NOMO-1 treated with DMSO at 0.1 percent for 48 hours (cell line): ENCODE measurements at regions not wholly inside any gene's neighbourhood (a gene's known extent, or its start where the extent isn't known, plus 50 kb on each side); places are given as distances from the start of the nearest gene placed in this dataset.

Source experiments
- DNase-seq: peaks from one replicate; lab custom pipeline; 2025; ENCODE audit not compliant: unreplicated experiment; lab: John Stamatoyannopoulos, UW

DNA sequence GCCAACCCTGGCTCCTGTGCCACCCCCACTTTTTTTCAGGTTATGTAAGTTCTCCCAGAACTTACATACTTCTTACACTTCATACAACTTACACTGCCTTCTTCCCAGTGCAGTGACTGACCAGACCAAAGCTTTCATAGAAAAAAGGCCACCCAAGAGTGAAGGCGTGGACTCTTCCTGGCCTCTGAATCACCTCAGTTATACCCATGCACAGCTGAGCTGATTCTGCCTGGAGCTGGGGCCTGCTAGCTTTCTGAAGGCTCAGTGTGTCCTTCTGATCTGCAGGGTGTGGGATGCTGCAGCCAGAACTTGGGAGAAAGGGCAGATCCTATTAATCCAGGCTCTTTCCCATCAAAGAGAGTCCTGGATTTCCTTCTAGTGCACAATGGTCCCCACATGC, 216.1 kb downstream of the TTC32 start:
- no peak for DNase-seq

DNA sequence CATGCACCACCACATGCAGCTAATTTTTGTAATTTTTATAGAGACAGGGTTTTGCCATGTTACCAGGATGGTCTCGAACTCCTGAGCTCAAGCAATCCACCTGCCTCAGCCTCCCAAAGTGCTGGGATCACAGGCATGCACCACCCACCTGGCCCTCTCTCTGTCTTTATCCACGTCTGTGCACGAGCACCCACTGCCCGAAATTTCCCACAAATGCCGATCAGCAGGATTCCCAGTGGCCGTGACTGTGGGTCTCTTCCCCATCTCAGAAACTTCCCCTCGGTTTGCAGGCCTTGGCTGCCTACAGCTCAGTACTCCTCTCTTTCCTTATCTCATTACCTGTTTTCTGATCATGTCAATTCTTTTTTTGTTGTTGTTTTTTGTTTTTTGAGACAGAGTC, 217.3 kb downstream of the TTC32 start:
- DNase-seq: no peak

DNA sequence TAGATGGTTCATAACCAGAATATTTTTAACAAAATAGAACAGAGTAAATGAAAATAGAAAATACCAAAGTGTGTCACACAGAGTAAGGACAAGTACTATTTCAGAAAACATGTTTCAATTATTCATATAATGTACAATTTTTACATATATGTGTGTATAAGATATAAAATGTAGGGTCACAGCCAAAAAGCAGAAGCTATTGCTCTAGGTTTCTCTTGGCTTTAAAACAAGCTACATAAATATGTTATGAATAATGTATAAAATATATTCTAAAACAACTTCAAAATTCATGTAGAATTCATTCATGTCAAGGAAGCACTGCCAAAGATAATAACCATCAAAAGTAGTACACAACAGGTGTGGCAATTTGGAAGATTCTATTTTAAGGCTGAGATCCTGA, 218.2 kb downstream of the TTC32 start:
- DNase-seq: no peak

DNA sequence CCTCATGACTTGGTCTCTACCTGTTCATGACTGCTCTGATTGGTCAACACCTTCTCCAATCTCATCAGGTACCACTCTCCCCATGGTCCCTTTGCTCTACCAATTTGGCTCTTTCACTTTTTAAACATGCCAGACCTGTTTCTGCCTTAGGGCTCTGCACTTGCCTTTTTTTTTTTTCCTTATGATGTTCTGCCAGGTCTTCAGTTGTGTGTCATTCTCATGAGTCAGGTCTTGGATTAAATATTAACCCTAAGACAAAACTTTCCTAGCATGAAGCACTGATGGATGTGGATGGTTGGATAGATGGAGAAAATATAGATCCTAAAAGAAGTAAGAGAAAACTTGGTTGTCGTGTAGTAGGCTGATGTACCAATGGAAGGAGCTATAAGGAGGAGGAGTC, 219.3 kb downstream of the TTC32 start:
- DNase-seq: no peak

DNA sequence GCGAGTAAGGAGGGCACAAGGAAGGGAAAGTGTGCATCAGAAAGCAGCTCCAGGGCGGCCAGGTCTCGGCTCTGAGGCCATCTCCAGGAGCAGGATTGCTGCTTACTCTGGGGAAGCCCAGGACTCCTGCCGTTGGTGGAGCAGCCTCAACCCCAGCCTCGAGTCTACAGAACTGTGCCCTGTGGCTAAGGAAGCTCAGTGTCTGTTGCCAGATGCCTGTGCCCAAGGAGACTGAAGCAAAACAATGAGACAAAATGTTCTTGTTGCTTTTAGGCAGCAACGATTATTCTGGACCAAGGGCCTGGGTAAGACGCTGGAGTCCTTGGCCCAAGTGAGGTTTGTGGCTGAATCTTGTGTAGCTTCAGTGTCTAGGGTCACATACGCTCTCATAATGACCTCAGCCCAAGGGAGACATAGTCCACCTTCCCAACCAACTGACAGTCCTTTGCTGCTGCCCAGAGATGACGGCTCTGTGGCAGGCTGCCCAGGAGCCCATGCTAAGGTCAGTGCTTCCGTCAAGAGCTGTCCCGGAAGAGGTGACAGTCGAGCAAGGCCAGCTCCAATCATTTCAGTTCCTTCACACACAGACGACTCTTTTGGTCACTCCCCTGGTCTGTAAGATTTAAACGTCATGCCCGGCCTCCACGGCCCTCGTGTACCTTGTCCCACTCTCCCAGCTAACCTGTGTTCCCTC, 223.8 kb downstream of the TTC32 start:
- no peak for DNase-seq

DNA sequence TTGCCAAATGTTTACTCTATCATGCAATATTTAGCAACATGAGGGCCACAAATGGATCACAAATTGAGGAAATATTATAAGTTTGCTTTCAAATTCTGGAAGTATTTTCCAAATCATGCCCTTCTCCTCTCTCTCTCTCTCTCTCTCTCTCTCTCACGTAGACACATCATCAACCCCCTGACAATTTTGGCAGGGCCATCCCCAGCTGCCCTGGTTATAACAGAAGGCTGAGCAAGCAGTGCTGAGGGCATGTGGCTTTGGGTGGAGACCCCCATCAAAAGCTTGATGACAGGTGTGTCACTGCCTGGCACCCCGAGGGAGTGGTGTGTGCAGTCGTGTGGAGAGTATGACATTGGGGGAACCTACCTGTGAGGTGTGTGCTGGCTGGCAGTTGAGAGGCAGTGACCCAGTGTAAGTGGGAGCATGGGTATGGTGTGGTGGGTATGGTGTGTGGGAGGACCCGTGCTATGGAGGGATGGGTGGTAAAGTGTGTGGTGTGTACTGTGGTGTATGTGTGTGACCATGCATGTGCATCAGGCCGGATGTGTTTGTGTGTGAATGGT, 224.5 kb downstream of the TTC32 start:
- no peak for DNase-seq

DNA sequence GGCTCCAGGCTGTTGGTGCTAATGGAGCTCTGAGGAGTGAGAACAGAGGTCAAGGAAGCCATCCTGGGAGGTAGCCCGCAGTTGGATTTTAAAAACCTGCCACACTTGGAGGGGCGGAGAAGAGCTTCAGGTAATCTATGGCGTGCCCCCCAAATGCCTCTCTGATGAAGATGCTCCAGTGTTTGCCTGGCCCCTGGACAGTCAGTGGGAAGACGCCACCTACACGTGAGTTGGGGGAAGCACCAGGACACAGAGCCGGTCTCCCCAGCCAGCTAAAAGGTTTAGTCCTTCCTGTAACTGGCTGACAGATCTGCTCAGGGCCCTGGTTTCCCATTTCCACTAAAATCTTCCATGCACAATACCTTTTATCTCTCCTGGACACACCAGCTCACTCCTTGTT, 225.0 kb downstream of the TTC32 start:
- no peak for DNase-seq

DNA sequence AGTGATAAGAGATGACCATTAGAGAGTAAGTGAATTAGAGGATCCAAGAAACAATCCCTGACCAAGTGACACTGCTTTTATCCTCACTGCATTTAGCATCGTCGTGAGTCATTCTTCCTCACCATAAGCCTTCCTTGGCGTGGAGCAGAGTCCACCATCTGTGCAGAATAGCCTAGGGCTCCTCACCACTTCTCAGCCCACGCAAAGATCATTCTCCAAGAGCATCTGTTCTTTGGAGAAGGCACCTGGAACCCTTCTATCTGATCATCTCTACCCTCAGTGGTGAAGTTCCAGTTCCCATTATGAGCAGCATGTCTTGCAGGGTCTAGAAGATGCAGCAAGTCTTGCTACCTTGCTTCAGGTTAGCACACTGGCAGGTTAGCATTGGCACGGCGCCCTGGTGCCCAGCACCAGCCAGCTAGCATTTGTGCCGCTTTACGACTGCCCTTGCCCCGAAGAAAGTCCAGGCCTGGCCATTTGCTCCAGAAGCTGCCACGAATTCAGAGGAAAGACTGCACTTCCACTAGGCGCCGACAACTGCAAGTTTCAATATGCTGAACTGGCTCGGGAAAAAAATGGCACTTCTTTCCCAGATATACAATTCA, 225.8 kb downstream of the TTC32 start:
- DNase-seq: no peak

DNA sequence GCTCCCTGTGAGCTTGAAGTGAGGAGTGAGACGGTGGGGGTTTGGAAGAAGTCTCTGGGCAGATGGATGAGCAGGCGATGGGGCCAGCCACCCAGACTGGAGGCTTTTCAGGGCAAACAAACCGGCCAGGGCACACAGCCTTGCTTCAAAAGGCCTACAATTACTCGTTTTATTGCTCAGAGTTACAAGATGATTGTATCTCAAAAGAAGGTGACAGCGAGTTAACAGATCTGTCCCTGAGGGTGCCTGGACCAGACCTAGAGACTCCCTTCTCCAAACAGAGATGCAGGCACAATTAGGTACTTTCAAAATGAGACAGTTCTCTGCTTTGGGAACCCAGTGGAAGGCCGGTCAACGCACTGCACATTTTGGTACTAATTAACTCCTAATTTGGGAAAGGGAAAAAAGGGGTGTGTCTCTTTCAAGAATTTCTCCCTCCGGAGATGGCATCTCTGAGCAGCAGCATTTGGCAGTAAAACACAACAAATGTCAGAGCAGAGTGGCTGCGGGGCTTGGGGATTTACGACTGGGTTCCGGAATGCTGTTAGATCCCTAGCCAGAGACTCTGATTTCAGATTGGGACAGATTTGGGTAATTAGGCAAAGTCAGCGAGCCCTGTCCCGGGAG, 226.7 kb downstream of the TTC32 start:
- no peak for DNase-seq

DNA sequence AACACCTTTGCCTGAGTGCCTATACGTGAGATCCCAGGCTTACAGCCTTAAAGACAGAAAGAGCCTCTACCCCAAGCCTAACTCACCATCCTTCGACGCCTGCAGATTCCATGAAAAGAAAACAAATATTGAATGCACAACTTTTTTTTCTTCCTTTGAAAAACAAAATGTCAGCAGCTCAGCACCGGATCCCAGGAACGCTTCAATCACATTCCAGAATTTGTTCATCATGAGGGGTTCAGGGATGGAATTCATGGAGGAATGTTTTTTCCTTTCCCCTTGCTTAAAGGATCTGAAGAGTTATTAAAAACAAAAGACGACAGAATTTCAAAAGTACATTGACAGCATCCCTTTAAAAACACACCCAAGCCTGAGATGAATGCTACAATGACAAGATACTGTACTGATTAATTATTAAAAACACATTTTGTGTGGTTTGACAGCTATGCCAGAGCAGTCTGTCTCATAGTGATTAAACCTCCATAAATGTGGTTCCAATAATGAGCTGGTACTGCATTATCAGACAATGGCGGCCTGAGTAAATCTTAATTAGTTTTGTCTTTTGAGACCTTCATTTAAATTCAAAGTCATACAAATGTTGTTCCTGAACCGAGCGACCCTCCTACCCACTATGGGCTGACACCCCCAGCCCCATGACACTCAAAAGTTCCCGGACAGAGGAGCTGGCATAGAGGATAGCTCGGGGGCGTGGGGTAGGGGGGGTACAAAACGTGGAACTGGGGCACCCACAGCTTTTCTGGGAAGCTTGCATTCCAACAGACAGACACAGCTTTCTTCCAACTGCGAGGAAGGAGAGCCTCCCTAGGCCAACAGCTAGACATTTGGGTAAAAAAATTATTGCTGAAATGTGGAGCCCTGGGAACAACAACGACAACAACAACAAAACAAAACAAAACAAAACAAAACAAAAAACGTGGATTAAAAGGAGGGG, 227.5 kb downstream of the TTC32 start:
- DNase-seq: no peak

DNA sequence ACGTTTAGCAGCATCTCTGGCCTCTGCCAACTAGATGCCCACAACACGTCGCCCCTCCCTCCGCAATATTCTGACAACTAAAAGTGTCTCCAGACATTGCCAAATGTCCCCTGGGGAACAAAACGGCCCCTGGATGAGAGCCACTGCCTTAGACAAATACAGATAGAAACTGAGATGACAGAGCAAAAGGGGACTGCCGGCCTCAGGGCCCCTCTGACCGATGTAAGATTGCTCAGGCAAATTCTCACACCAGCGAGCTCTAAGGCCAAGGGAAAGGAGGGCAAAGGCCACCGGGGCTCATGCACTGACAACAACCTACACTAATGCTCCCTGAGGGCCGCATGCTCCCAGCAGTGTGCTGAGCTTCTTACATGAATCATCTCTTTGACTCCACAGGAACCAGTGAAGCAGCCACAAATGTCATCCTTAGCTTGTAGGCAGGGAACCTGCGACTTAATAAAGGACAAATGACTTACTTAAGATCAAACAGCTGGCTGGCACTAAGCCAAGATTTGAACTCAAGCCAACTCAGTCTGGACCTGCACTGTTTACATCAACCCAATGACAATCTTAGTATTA, 228.5 kb downstream of the TTC32 start:
- DNase-seq: no peak

DNA sequence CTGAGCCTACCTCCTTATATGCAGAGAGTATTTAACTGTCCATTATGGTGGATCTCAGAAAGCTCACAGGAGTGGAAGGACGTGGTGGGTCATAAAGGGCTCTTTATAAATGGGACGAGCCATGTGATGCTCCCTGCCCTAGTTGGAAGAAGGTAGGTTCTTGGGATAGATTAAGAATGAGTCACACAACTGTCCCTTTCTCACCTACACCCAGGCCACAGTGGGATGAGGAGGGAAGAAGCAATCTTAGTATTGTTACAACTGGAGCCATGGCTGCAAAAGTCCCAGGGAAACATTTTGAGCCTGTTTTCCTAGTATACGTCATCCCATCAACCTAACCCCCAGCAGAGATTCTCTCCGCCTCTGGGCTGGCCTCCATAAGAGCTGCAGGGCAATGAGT, 229.9 kb downstream of the TTC32 start:
- no peak for DNase-seq

DNA sequence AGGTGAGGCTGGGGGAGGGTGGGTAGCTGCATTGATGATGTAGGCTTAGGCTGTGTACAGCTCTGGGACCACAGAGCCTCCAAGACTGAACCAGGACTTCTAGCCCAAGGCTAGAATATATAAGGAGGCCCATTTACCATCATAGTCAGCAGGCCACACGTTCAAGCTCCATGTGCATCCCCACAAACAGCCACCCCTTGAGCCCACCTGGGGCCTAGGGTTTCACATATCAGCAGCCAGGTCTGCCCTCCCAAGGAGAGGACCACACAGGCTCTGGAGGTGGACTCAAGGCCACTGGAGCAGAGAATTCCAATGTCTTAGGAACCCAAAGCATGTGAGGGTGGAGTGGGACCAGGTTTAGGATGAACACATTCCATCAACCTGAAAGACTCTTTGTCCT, 230.5 kb downstream of the TTC32 start:
- no peak for DNase-seq

DNA sequence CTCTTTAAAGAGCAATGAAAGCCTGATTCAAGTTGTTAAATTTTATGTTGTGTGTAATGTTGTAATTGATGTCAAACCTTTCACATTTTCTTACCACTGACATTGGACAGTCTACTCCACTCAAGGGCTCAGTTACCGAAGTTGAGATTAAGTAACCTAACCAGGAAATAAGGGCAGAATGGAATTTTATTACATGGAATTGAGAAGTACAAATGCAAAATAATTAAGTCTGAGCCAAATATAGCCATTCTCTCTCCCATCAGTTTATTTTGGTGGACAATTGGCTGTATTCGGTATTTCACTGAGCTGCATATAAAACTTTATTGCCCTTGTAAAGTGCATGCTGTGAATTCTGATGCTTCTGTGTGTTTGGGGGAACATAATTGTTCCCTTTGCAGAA, 231.5 kb downstream of the TTC32 start:
- DNase-seq: no peak

DNA sequence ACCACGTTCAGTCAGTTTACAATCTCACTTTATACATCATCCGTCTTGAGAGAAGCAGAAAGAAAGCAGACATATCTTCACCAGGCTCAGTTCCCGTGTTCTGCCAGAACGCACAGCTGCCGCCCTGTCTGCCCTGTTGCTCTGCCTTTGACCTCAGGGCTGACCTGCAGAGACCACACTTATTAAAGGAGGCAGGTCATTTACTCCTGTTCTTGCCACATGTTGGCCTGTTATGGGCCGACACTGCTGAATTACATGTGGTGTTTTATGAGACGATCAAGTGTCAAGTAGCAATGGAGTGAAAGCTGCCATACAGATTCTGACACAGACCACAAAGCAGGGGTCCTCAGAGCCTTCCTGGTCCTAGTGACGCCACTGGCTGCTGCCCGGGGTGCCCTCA, 232.2 kb downstream of the TTC32 start:
- DNase-seq: no peak

DNA sequence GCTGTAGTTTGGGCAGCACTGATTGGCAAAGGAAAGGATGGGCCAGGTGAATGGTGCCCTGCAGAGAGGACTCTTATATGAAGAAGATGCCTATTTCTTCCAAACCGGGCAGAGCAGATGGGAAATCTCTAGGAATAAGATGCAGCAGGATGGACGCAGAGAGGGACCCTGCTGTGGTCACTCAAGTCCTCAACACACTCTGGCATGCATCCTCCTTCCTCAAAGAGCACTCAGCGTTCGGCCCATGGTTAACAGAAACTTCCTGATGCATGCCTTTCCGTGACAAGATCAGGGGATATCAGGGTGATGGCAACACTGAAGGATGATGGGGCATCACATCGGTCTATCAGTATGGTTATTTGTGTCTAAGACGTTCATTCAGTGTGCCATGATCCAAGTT, 232.7 kb downstream of the TTC32 start:
- DNase-seq: no peak

DNA sequence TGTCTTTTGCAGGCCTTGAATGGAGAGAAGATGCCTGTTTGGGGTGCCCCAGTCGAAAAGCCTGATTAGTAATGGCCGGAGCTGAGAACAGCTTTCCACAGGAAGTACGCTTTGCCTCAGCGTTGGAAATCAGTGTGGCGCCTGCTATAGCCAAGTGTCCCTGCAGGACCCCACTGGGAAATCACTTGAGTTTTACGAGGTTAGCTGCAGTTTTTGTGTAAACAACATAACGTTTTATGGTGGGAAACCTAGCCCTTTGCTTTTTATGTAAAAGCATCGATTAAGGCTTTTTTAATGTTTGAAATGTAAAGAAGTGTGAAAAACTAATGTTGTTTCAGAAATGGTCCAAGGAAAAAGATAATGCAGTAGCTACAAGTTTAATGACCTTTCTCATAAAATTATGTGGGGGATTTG, 234.2 kb downstream of the TTC32 start:
- DNase-seq: no peak

DNA sequence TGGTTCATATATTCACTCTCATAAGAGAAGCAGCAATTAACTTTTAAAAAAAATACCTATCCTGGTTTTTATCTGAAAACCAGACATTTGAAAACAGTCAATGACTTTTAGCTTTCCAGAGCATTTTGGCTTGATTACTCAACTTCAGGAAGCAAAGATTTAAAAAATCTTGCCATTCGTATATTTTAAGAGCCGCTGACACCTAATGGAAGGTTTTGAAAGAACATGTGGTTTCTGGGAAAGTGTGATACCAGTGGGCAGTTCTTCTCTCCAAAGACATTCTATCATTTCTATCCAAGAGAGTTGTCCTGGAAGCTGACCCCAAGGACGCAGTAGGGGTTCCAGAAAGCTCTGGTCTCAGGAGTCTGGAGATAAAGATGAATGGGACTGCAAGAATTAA, 234.7 kb downstream of the TTC32 start:
- DNase-seq: no peak

DNA sequence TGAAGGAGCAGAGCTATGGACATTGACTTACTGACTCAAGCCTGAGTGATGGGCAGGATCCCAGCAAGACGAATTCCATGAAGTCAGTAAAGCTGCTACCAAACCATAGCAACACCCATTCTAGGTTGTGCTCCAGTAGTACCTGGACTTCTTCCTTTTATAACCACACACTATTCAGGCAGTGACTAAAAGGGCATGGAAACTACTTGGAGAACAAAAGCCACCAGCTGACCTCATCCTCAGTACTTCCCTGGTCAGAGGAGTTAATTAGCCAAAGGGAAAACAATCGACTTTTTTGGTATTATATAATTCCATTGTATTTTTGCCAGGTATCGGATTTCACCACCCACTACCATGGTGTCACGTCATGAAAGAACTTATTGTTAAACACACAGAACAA, 237.1 kb downstream of the TTC32 start:
- DNase-seq: no peak

DNA sequence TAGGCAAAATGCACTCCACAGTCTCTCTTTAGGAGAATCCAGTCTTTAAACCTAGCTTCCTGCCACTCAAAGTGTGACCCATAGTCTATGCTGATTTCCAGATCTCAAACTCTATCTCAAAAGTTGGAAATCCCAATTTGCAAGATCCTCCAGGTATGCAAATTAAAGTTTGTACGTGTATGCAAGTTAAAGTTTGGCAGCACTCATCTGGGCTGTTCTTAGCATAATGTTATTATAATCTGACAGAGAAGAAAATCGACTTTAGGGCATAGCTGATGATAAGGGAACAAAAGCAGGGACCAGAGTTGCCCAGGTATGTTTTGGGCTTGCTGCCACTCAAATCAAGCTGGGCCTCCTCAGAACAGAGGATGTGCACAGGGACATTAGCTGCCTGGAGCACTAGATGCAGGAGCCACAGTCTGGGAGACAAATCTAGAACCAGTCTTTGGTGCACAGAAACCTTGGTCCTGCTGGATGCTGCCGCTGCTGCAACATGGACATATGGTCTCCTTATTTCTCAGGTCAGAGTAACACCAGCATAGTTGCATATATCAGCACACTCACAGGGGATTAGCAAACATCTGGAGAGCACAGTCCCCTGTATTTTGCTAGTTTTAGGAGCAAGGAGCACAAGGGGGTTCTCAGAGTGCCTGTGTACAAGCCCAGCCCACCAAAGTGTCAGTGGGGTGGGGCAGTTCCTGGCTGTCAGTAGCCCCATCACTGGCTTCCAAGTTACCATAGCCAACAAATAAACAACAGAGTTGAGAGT, 242.6 kb downstream of the TTC32 start:
- no peak for DNase-seq
